Thyroid gland (tissue), 4 donors: ENCODE measurements at regions not wholly inside any gene's neighbourhood (a gene's known extent, or its start where the extent isn't known, plus 50 kb on each side); places are given as distances from the start of the nearest gene placed in this dataset.
A peak's percentile ranks its signal among the peaks of the same experiment; 100 is the strongest.

Experiments used
- DNase-seq, 2 donors: peaks; one replicate each; pipeline ENCODE4 v3.0.0-alpha.2; 2019
- H3K27ac ChIP-seq, 3 donors: fragments of 200-600 bp; sonication (generic); 1 replicate in 2 of 3; 2 replicates in 1 of 3; pipeline ENCODE4 v1.5.1; 2016 to 2019; ENCODE audit warnings: mild to moderate bottlenecking in 1 of 3, moderate library complexity in 1 of 3
- H3K27me3 ChIP-seq: fragments of 200-600 bp; sonication (generic); one replicate; pipeline ENCODE4 v1.5.1; 2019
- H3K36me3 ChIP-seq, 2 donors: fragments of 200-600 bp; sonication (generic); one replicate each; pipeline ENCODE4 v1.5.1; 2016 to 2019
- H3K4me1 ChIP-seq, 2 donors: fragments of 200-600 bp; sonication (generic); one replicate each; pipeline ENCODE4 v1.5.1; 2017 to 2019
- H3K4me3 ChIP-seq, 3 donors: fragments of 200-600 bp; sonication (generic); replicated peaks in 1 of 3; 1 replicate in 2 of 3; 2 replicates in 1 of 3; pipeline ENCODE4 v1.5.1; 2016; ENCODE audit warnings: mild to moderate bottlenecking in 1 of 3
- H3K9me3 ChIP-seq: fragments of 200-600 bp; sonication (generic); one replicate; pipeline ENCODE4 v1.5.1; 2017
- CTCF ChIP-seq, 6 experiments: fragments of 200-600 bp in 3 of 6; fragments of 450-650 bp in 3 of 6; sonication (generic) in 3 of 6; IDR thresholded peaks; one replicate each; pipeline ENCODE4 v1.5.1; 2016 to 2019; ENCODE audit warnings: antibody characterized with exemption in 6 of 6, mild to moderate bottlenecking in 2 of 6, inconsistent platforms in 1 of 6, moderate library complexity in 1 of 6
- POLR2A ChIP-seq, 2 donors: fragments of 450-650 bp; IDR thresholded peaks; one replicate each; pipeline ENCODE4 v1.6.1; 2017; ENCODE audit warnings: antibody characterized with exemption in 2 of 2, mild to moderate bottlenecking in 2 of 2, moderate library complexity in 1 of 2
- WGBS, 2 donors: methylation state at CpG; one replicate each; pipeline ENCODE4 v1.1.5; 2017; 5-methylcytosine and 5-hydroxymethylcytosine counted together
- intact Hi-C: fragments of 100-400 bp; cut with DNase I; formaldehyde crosslinking; loops from one replicate; pipeline ENCODE4 v1.15.1; 2023

GRCh38 chr2:235300368-235301201 lies 193.3 kb upstream of the AGAP1 start:
- 31 to 32% methylated on average over 16 of the region's 16 CpGs for whole genome bisulfite sequencing, 2 donors
- no peak overlapping the region for H3K27ac ChIP-seq
- peak; percentile 84 to 87 for DNase-seq
- intact Hi-C loops = no loop called here
- H3K4me3 ChIP-seq = no peak overlapping the region
- H3K36me3 ChIP-seq = no peaks in the 10 kb centered on the region
- TF ChIP-seq POLR2A (IDR thresholded peaks at IDR 0.05) (no peak), CTCF (IDR thresholded peaks at IDR 0.05) (no peak)
- H3K27me3 ChIP-seq = no peaks in the 10 kb centered on the region
- H3K9me3 ChIP-seq = no peaks in the 10 kb centered on the region
- H3K4me1 ChIP-seq = peaks cover 2 to 6% of the 10 kb centered on the region in 2 donors

- intact Hi-C loops = no loop called here
- DNase-seq = no peak
- no peak overlapping the region for H3K27ac ChIP-seq
- H3K4me3 ChIP-seq = no peak overlapping the region
- 57 to 63% methylated on average over 7 of the region's 7 CpGs for WGBS, 2 donors
- no peak for TF ChIP-seq POLR2A (IDR thresholded peaks at IDR 0.05)
- no peak for TF ChIP-seq CTCF (IDR thresholded peaks at IDR 0.05)
- H3K27me3 ChIP-seq = no peaks in the 10 kb centered on the region
- H3K9me3 ChIP-seq = no peaks in the 10 kb centered on the region
- H3K36me3 ChIP-seq = no peaks in the 10 kb centered on the region
- peaks cover 2 to 6% of the 10 kb centered on the region in 2 donors for H3K4me1 ChIP-seq
Observed at GRCh38 chr2:235301202-235302076, 192.4 kb upstream of the AGAP1 start.

GRCh38 chr2:235302263-235302662 lies 191.6 kb upstream of the AGAP1 start:
- 72 to 86% methylated on average over 7 to 9 of the region's 9 CpGs for WGBS, 2 donors
- no peaks in the 10 kb centered on the region for H3K9me3 ChIP-seq
- TF ChIP-seq CTCF (IDR thresholded peaks at IDR 0.05) = no peak
- TF ChIP-seq POLR2A (IDR thresholded peaks at IDR 0.05) = no peak
- H3K27ac ChIP-seq = no peak overlapping the region
- intact Hi-C loops = no loop called here
- no peaks in the 10 kb centered on the region for H3K27me3 ChIP-seq
- H3K36me3 ChIP-seq = no peaks in the 10 kb centered on the region
- peaks cover 2 to 6% of the 10 kb centered on the region in 2 donors for H3K4me1 ChIP-seq
- no peak overlapping the region for H3K4me3 ChIP-seq
- DNase-seq = peak; percentile 17 to 22

- 83 to 85% methylated on average over 18 of the region's 18 CpGs for WGBS, 2 donors
- Histone ChIP-seq H3K36me3 (no peaks in the 10 kb centered on the region), H3K4me3 (no peak overlapping the region), H3K4me1 (peaks cover 2 to 6% of the 10 kb centered on the region in 2 donors), H3K27ac (no peak overlapping the region), H3K9me3 (no peaks in the 10 kb centered on the region), H3K27me3 (no peaks in the 10 kb centered on the region)
- no peak for DNase-seq
- intact Hi-C loops = no loop called here
- TF ChIP-seq POLR2A (IDR thresholded peaks at IDR 0.05) = no peak
- no peak for TF ChIP-seq CTCF (IDR thresholded peaks at IDR 0.05)
Observed at GRCh38 chr2:235303499-235304291, 190.1 kb upstream of the AGAP1 start.
